GM19463 (cell line): ENCODE measurements at regions not wholly inside any gene's neighbourhood (a gene's known extent, or its start where the extent isn't known, plus 50 kb on each side); places are given as distances from the start of the nearest gene placed in this dataset.

Experiments
- ATAC-seq: cut with Tn5 transposase; IDR thresholded peaks from one replicate; pipeline ENCODE4 v1.9.1; 2021; ENCODE audit warnings: mild to moderate bottlenecking, moderate library complexity; ENCODE audit not compliant: unreplicated experiment

GRCh38 chr9:28287455-28287854 lies 714.2 kb upstream of the C9orf72 start:
- ATAC-seq = no peak

GRCh38 chr9:28289746-28290145 lies 716.5 kb upstream of the C9orf72 start:
- no peak for ATAC-seq

GRCh38 chr9:28293369-28294090 lies 720.2 kb upstream of the C9orf72 start:
- no peak for ATAC-seq

- no peak for ATAC-seq
Measured at GRCh38 chr9:28301281-28301680, 728.0 kb upstream of the C9orf72 start.

- ATAC-seq = no peak
Measured at GRCh38 chr9:28317745-28318144, 744.5 kb upstream of the C9orf72 start.

GRCh38 chr9:28318515-28318914 lies 745.2 kb upstream of the C9orf72 start:
- ATAC-seq = no peak

- ATAC-seq = no peak
Measured at GRCh38 chr9:28319981-28320380, 746.7 kb upstream of the C9orf72 start.

GRCh38 chr9:28320616-28321015 lies 747.3 kb upstream of the C9orf72 start:
- ATAC-seq = no peak

GRCh38 chr9:28329323-28329722 lies 756.0 kb upstream of the C9orf72 start:
- no peak for ATAC-seq

GRCh38 chr9:28332648-28333047 lies 759.4 kb upstream of the C9orf72 start:
- ATAC-seq = no peak

GRCh38 chr9:28341913-28342312 lies 768.6 kb upstream of the C9orf72 start:
- ATAC-seq = no peak

- ATAC-seq = no peak
Measured at GRCh38 chr9:28342815-28343338, 769.6 kb upstream of the C9orf72 start.

GRCh38 chr9:28363151-28363562 lies 789.9 kb upstream of the C9orf72 start:
- no peak for ATAC-seq

- no peak for ATAC-seq
Measured at GRCh38 chr9:28365020-28365640, 791.8 kb upstream of the C9orf72 start.

- ATAC-seq = no peak
Measured at GRCh38 chr9:28365728-28366127, 792.4 kb upstream of the C9orf72 start.

GRCh38 chr9:28378231-28378630 lies 805.0 kb upstream of the C9orf72 start:
- ATAC-seq = no peak

- no peak for ATAC-seq
Measured at GRCh38 chr9:28379082-28379481, 805.8 kb upstream of the C9orf72 start.

- no peak for ATAC-seq
Measured at GRCh38 chr9:28389411-28389810, 816.1 kb upstream of the C9orf72 start.

GRCh38 chr9:28394774-28395173 lies 821.5 kb upstream of the C9orf72 start:
- no peak for ATAC-seq

- ATAC-seq = no peak
Measured at GRCh38 chr9:28396058-28396457, 822.8 kb upstream of the C9orf72 start.

GRCh38 chr9:28407351-28407750 lies 834.1 kb upstream of the C9orf72 start:
- ATAC-seq = no peak

- no peak for ATAC-seq
Measured at GRCh38 chr9:28409919-28410318, 836.6 kb upstream of the C9orf72 start.
